Stimulated activated CD8-positive, alpha-beta memory T cell treated with anti-CD3 and anti-CD28 coated beads, Interleukin-15, amount 100 ng/mL, for 48 hours (primary cell): ENCODE measurements at regions not wholly inside any gene's neighbourhood (a gene's known extent, or its start where the extent isn't known, plus 50 kb on each side); places are given as distances from the start of the nearest gene placed in this dataset.

ENCODE experiments used
- DNase-seq, 2 donors: peaks; one replicate each; pipeline ENCODE4 v3.0.0-alpha.2; 2020; ENCODE audit warnings: low read depth in 2 of 2

DNA sequence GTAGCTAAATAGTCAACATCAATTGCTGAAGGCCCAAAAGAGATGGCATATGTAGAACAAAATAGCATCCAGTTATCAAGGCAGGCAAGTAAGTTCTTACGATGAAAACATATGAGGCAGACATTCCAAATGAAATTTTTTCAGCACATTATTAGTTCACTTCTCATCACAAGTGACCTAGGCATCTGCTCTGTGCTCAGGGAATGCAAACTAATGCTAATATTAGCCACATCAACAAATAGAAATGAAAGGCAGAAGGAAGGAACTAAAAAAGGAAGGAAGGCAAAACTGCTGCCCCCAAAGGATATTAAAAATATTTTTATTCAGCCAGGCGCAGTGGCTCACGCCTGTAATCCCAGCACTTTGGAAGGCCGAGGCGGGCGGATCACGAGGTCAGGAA, 51.2 kb upstream of the ROCK1 start:
- DNase-seq: no peak

DNA sequence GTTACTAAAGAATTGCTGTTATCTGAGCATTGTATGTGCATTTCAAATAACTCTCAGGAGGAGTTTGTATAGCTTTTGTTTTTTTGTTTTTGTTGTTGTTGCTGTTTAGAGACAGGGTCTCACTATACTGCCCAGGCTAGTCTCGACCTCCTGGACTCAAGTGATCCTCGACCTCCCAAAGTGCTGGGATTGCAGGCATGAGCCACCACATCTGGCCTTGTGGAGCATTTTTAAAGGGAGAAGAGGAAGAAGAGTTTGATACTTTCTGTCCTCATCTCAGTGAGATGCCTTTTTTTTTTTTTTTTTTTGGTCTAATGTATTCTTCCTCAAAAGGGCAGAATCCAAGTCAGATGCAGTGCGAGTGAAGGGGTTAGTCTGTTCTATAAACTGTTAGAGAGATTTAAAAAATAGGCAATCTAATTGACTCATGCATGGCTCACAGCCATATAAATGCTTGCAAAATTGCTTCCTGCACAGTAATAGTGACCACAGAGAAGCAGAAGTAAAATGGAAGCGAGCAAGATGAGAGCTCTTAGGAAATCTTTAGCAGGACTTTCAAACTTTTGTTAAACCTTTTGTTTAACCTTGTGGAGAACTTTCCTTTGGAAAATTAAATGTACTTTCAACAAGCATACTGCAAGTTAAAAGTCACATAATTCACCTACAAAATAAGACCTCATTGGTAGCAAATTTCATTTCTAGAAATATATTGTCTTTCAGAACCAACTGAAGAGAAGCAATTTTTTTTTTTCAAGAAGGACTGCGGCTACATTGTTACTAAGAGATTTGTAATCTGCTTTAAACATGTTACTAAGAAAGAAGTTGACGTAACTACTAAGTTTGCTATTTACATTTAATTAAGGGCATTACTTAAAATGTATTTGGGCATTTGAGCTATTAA, 52.3 kb upstream of the ROCK1 start:
- no peak for DNase-seq

DNA sequence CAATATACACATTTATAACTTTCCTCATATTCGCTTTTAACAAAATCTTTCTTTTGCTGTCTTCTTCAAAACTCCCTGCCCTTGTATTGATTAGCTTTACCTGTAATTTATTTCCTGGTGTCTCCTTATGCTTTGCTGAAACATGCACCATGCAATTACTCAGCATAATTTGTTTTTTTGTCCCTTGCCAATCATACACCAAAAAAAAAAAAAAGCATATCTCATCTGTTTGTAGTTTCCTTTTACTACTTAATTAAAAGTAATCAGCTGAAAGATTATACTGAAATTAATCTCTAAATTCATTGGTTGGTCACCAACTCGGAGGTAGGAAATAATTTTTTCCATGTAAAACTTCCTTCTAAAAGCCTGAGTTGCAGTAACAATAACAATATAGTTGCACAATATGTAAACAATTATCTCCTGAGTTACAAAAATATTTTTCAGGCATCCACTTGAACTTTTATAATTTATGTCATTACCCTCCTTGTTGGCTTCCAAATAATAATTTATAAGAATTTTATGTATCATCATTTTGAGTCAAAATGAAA, 53.0 kb upstream of the ROCK1 start:
- DNase-seq: no peak

DNA sequence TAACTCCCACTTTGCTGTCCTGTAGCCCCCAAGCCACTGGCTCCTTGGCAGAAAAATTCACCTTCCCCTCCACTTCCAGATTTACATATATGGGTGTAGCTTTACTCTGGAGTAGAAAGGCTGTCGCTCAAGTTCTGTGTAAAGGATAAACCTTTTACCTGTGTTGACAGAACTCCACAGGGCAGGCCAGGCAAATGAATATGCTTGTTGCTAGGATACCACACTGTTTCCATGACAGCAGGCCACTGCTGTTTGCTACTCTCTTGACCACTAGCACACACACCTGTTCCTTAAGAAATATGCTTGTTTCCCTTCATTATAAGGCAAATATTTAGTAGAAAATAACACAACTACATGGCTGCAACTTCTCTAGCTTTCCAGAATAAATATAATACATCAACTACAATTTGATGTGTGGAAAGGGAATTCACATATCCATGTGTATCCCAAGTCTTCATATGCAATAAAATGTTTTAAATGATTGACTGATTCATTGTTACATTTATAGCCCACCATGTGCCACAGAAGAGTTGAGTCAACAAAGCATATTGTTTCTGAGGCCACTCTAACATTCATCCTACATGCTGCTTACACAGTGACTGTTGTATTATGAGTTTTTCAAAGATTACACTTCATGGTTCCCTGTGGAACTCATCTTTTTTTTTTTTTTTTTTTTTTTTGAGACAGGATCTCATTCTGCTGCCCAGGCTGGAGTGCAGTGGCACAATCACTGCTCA, 56.2 kb upstream of the ROCK1 start:
- no peak for DNase-seq

DNA sequence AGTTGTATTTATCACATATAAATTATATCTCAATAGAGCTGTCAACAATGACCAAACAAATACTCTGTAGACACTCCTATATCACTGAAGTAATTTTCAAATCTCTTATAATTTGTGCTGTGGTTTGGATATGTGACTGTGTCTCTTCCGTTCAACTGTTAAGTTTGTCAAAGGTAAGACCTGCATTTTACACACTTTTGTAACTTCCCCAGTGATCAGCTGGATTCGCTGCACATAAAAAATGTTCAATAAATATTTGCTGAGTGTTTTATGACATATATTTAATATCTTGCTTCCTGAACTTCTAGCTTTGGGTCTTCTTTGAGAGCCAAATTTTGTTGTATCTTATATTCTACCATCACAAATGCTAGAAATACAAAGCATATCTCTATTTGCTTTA, 57.3 kb upstream of the ROCK1 start:
- DNase-seq: no peak

DNA sequence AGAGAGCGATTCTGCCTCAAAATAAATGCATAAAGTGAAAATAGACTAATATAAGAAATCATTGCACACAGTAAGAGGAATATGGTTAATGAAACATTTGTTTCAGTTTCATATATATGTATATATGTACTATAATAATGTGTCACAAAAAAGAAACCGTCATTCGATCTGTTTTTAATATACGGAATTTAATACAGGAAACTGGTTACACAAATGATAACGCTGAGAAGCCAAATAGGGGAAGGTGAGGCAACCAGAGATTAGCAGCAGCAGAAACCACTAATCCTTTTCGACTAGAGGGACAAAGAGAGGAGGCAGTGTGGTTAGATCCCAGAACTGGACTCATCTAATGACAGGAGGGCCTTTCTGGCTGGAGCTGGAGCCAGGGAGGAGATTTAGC, 64.2 kb upstream of the GREB1L start:
- DNase-seq: no peak

DNA sequence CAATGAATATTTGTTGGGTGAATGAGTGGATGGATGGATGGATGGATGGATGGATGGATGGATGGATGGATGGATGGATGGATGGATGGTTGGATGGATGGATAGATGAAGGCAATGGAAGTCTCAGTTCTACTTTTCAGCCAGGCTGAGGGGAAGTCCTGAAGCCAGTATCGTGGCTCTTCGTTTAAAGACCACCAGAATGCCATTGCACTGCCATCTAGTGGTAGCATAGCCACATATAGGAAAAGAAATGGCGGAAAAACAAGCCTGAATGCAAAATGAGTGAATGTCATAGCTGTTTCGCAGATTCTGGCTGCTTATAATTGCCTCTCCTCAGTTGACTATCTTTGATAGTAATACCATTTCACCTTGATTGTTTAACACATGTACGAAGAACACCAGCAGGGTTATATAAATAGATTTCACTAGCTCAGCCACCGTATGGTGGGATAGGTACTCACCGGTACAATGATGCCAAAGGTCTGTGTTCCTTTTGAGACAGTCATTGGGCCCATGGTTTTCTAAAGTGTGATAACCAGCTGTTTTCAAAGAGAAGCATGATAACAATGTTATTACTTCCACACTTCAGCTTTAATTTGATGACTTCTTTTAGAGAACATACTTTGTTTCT, 62.3 kb upstream of the GREB1L start:
- DNase-seq: peak in 1 of 2 donors; percentile 10

DNA sequence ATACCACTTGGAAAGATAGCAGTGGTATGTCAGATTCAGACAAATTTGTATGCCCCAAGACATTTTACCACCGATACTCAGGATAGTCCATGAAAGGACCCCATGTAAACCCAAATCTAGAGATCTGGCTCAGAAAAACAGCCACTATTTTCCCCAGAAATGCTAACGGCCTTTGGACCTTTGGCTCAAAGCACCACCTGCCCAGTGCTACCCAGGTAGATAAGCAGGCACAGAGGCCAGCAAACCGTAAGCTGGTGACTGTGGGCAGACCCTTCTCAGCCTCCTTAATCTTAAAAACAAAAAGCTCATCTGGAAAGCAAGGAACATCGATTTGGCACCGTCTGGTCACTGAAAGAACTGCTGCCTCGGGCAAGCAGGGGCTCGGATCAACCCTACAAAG, 61.4 kb upstream of the GREB1L start:
- no peak for DNase-seq

DNA sequence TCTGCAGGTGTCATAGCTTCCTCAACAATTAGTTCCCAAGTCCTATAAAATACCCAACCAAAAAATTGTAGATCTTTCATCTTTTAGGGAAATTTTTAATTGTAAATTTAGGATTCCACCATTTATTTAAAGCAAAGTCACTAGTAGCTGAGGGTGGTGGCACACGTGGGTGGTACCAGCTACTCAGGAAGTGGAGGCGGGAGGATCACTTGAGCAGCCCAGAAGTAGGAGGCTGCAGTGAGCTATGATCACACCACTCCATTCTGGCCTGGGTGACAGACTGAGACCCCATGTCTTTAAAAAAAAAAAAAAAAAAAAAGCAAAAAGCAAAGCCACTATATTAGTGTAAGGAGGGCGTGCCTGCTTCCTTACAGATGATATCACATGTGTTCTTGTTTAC, 60.3 kb upstream of the GREB1L start:
- no peak for DNase-seq

DNA sequence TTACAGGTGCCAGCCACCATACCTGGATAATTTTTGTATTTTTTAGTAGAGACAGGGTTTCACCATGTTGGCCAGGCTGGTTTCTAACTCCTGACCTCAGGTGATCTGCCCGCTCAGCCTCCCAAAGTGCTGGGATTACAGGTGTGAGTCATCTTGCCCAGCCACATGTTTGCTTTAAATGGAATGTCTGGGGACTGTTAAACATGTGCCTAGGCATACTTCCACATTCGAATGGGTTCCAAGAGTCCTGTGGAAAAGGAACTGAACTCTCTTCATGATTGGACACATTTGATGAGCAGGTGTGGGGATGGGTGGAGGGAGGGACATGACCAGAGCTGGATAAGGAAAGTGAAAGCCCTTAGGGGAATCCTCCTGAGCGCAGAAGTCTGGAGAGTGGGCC, 58.4 kb upstream of the GREB1L start:
- DNase-seq: no peak

DNA sequence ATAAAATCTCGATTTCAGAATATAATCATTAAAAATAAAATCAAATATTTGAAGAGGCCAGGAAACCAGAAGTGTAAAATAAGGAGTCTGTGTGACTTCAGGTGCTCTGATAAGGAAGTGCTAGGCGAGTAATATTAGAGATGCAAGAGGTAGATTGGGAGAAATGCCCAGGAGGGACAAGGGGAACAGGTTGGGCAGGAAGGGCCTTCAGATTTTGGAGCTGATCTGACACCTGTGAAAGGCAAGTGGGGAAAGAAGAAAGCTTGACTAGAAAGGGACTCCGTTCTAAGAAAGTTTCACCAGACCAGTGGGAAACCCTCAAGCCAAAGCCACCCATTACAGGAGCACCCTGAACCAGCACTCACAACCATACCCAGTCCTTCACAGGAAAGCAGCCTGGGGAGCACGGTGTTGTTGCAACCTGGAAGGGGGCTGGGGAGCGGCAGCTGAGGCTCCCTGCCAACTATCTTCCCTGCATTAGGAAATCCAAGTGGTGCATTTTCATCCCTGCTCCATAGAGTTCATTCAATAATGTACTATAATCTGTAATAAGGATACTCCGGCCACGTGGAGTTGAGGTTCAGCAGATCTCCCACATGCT, 57.5 kb upstream of the GREB1L start:
- DNase-seq: no peak

DNA sequence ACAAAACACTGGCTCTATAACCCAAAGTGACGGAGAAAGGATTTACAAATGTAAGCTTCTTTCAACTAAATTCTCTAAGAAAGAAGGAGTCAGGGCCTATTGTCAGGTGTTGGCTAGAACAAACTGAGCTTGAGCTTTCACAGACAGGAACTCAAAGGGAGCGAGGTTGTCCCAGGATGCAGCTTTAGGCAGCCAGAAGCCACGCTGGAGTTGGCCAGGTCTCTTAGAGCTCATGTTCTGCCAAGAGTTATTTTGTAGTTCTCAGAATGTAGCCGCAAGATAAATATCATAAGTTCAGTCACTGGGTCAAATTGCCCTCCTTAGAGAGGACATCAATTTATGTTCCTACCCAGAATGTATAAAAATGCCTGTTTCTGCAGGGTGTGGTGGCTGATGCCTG, 54.1 kb upstream of the GREB1L start:
- DNase-seq: no peak

DNA sequence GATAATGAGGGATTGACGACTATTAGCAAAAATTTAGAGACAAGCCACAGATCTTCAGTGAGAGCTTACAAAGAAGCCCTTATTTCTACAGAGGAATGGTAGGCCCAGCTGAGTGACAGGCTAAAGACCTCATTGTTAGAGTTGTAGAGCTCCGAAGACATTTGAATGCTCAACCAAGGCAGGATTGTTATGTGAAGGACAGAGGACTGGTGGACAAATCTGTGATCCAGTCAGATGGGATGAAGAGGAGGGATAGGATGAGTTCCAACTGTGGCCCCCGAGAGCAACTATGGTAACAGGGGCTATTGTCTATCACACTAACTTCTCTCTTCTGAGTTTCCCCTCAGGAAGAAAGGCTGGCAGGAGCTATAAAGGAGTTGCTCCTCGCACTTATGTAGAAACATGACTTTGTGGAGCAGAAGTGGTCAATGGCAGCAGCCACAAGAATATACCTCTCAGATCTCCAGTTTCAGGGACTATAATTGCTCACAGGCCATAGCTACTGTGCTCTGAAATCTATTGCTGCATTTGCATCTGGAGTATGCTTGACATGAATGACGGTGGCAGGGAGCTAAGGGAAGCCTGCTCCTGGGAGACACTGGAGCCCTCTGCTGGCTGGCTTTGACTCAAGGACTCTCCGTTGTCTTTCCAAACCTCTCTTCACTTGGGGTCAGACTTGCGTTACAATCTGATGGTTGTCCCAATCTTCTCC, 50.3 kb upstream of the GREB1L start:
- no peak for DNase-seq
